ENCODE measurements at regions not wholly inside any gene's neighbourhood (a gene's known extent, or its start where the extent isn't known, plus 50 kb on each side); places are given as distances from the start of the nearest gene placed in this dataset.

GRCh38 chr6:102333736-102334135 is 940.2 kb downstream of the GRIK2 start (continued):
- TF ChIP-seq MAFK (conservative IDR thresholded peaks at IDR 0.05 in 1 of 2, IDR thresholded peaks at IDR 0.05 in 1 of 2; ENCODE audit: low read length in 2 of 2) (no peak), ZMYM3 (CRISPR knock-in tag; IDR thresholded peaks at IDR 0.05) (no peak), BHLHE40 (IDR thresholded peaks at IDR 0.05; ENCODE audit: low read length) (no peak), ATM (IDR thresholded peaks at IDR 0.05; ENCODE audit: borderline replicate concordance) (no peak), TFDP2 (CRISPR knock-in tag; IDR thresholded peaks at IDR 0.05) (no peak), ZNF552 (CRISPR knock-in tag; IDR thresholded peaks at IDR 0.05; ENCODE audit: borderline replicate concordance) (no peak), ZNF232 (CRISPR knock-in tag; IDR thresholded peaks at IDR 0.05; ENCODE audit: borderline replicate concordance) (no peak), CREM (IDR thresholded peaks at IDR 0.05) (no peak), CREM (CRISPR knock-in tag; IDR thresholded peaks at IDR 0.05) (no peak), CCDC6 (CRISPR knock-in tag; IDR thresholded peaks at IDR 0.05) (no peak), DMAP1 (CRISPR knock-in tag; IDR thresholded peaks at IDR 0.05) (no peak)

- DNase-seq (ENCODE audit: low spot score) (no peak), ATAC-seq (no peak), FAIRE-seq (no peak)
- in situ Hi-C loops (cut with HindIII; ENCODE audit: extremely low pct_ligation_motif_present, low pct_unique_long_range_greater_than_20kb): no loop called here
- no peak overlapping the region for H3K4me3 ChIP-seq (replicated peaks in 1 of 3; ENCODE audit: insufficient read depth in 1 of 3, low read depth in 2 of 3, low read length in 3 of 3)
- CTCF ChIA-PET (ENCODE audit: low intra/inter-chr PET ratio, low total read pairs): no interaction called here
- no peak overlapping the region for H2AFZ ChIP-seq (ENCODE audit: low read length)
- no TSS peak for BruUV-seq (replicated peaks)
- no peaks in the 10 kb centered on the region for H4K20me1 ChIP-seq (ENCODE audit: insufficient read depth, low read length)
- H3K79me2 ChIP-seq (ENCODE audit: insufficient read depth, low read length): no peaks in the 10 kb centered on the region
- TF ChIP-seq HNF4G (IDR thresholded peaks at IDR 0.05; ENCODE audit: borderline replicate concordance, low read depth, low read length): no peak
- no peak for TF ChIP-seq HNF4G (CRISPR knock-in tag; IDR thresholded peaks at IDR 0.05; ENCODE audit: borderline replicate concordance, low read depth)
- TF ChIP-seq NCOA2 (CRISPR knock-in tag; IDR thresholded peaks at IDR 0.05): no peak
- TF ChIP-seq ETS1 (CRISPR knock-in tag; IDR thresholded peaks at IDR 0.05): no peak
- no peaks in the 10 kb centered on the region for H3K36me3 ChIP-seq (replicated peaks in 1 of 2; ENCODE audit: control insufficient read depth in 1 of 2, insufficient read depth in 2 of 2, low read length in 2 of 2)
- WGBS (ENCODE audit: low lambda C conversion rate): 6% methylated on average over 2 of the region's 4 CpGs
- intact Hi-C loops (cut with micrococcal nuclease; ENCODE audit: unreplicated experiment): no loop called here
- no peak overlapping the region for H3K9ac ChIP-seq (ENCODE audit: insufficient read depth, low read depth, low read length)
- no peaks in the 10 kb centered on the region for H3K27me3 ChIP-seq (ENCODE audit: control insufficient read depth in 1 of 2, insufficient read depth in 2 of 2, low read length in 2 of 2)
- no peaks in the 10 kb centered on the region for H3K4me1 ChIP-seq (ENCODE audit: insufficient read depth, low read length)
- no peak overlapping the region for H3K4me2 ChIP-seq (ENCODE audit: low read depth, low read length)
- no peaks in the 10 kb centered on the region for H3K9me3 ChIP-seq (ENCODE audit: low read length)
- H3K27ac ChIP-seq (ENCODE audit: extremely low read length, insufficient read depth, low read length): no peak overlapping the region
- POLR2A ChIA-PET: no interaction called here
Measured at GRCh38 chr6:102327697-102328225, 934.3 kb downstream of the GRIK2 start.

Measured in HepG2 (cell line).